ENCODE measurements at regions not wholly inside any gene's neighbourhood (a gene's known extent, or its start where the extent isn't known, plus 50 kb on each side); places are given as distances from the start of the nearest gene placed in this dataset.

DNA sequence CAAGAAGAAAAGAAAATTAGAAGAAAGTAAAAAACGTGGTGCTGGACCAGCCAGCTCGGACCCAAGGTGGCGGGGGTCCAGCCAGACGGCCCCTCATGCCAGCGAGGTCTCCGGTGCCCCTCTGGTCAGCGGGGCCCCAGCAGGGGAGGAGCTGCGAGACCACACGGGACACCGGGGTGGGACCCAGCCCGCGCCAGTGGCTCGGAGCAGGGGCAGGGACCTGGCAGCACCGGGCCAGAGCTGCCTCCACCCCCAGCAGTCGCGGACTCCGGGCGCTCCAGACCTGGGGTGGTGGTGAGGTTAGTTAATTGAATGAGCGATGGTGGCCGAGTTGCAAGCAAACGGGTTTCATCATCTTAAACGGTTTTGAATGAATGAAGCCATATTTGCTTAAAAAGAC lies 289.9 kb upstream of the MC4R start:
- in situ Hi-C loops (cut with MboI; ENCODE audit: low sequenced_read_pairs): no loop called here

- in situ Hi-C loops (cut with MboI; ENCODE audit: low sequenced_read_pairs): no loop called here
These were observed 290.8 kb upstream of the MC4R start for GRCh38 chr18:60663060-60663989.

DNA sequence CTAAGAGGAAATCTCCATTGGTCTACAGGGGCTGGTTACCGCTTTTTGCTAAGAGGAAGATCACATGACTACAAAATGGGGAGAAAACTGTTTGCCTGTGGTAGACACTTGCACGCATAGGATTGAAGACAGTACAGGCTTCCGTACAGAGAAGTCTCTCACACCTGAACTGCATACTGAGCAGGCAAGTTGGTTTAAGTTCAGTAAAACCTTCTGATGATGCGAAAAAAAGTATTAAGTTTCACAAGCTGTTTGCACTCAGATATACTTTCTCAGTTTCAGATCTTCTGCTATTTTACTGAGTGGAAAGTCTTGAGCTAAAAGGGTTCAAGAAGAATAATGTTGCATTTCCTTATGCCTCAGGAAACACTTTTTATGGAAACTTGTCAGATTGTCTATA lies 292.2 kb upstream of the MC4R start:
- in situ Hi-C loops (cut with MboI; ENCODE audit: low sequenced_read_pairs): no loop called here

DNA sequence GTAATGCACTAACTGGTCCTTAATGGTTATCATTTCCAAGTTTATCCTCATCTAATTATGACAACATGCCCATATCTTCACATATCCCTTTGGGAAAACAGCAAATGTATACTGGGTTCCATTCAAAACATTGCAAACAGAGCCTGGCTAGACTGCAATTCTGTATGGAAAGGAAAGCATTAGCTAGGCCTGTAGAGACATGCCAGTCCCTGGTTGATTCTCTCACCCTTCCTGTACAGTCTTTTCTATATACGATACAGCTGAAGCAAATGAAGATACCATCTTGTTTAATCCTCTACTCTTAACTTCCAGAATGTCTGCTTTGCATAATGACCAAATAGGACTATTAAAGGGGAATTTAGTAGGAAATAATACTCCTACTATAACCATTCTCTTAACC lies 294.4 kb upstream of the MC4R start:
- in situ Hi-C loops (cut with MboI; ENCODE audit: low sequenced_read_pairs): no loop called here

DNA sequence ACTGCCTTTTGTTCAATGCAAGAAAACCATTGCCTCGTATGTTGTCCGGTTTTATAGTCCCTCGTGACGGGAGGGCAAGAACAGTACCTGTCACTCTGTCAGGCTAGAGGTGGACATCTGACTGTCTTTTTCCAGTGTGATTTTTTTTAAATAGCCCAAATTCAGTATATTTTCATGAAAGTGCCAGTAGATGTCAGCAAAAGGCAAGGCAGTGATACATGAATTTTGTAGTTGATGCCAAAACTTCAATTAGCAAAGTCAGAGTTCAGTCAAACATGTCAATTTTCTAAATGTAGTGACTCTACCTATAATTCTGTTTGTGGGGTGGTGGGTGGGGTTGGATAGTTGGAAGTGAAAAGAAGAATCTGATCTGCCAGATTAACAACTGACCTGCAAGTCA lies 296.0 kb upstream of the MC4R start:
- in situ Hi-C loops (cut with MboI; ENCODE audit: low sequenced_read_pairs): no loop called here

GRCh38 chr18:60669938-60670337 lies 297.4 kb upstream of the MC4R start:
- in situ Hi-C loops (cut with MboI; ENCODE audit: low sequenced_read_pairs): no loop called here

DNA sequence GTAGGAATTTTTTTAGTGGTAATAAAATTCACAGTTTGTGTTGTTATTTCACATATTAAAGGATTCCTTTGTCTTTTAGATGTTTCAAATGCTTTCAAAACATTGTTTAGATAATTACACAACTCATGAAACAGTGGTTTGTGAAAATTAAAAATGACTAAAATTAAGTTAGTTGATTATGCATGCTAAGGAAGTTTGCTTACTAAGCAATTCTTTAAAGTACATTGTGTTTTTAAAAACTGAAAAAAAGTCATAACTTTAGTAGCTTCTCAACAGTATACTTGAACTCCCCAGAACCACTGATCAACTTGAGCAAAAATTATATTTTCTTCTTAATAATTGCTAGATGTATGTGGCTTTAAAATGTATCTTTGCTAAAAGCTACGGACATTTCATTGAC lies 298.4 kb upstream of the MC4R start:
- in situ Hi-C loops (cut with MboI; ENCODE audit: low sequenced_read_pairs): no loop called here

GRCh38 chr18:60675126-60675525 lies 302.6 kb upstream of the MC4R start:
- in situ Hi-C loops (cut with MboI; ENCODE audit: low sequenced_read_pairs): no loop called here

GRCh38 chr18:60675801-60676200 lies 303.2 kb upstream of the MC4R start:
- in situ Hi-C loops (cut with MboI; ENCODE audit: low sequenced_read_pairs): no loop called here

GRCh38 chr18:60676815-60677214 lies 304.2 kb upstream of the MC4R start:
- in situ Hi-C loops (cut with MboI; ENCODE audit: low sequenced_read_pairs): no loop called here

GRCh38 chr18:60684843-60685513 lies 312.4 kb upstream of the MC4R start:
- in situ Hi-C loops (cut with MboI; ENCODE audit: low sequenced_read_pairs): no loop called here

DNA sequence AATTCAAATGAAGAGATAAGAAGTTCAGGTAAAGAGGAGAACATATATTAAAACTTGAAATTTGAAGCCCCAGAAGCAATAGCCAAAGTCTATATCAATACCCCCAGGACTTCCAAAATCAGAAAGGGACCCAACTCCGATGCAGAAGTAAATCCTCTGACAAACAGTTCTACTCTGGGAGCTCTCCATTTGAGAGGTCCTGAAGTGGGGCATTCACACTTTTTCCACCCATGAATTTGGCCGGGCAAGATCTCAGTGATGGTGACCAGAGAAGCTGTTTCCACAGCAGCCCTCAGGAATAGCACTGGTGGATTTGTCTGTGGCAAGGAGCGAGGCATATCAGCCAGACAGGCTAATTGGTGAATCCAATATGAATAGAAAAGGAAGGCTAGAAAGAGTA lies 313.6 kb upstream of the MC4R start:
- in situ Hi-C loops (cut with MboI; ENCODE audit: low sequenced_read_pairs): no loop called here

DNA sequence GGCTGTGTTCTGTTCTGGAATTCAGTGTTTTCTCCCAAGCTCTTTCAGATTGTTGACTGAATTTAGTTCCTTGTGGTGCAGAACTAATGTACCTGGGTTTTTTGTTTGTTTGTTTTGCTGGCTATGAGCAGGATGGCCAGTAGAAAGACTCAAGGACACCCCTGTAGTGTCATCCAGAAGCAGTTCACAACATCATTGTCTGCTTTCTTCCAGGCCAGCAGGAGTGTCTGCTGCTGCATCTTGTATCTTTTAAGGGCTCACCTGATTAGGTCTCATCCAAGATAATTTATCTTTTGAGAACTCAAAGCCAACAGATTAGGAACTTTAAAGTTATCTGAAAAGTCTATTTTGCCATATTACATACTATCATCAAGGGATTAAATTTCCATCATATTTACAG lies 318.5 kb upstream of the MC4R start:
- in situ Hi-C loops (cut with MboI; ENCODE audit: low sequenced_read_pairs): no loop called here

DNA sequence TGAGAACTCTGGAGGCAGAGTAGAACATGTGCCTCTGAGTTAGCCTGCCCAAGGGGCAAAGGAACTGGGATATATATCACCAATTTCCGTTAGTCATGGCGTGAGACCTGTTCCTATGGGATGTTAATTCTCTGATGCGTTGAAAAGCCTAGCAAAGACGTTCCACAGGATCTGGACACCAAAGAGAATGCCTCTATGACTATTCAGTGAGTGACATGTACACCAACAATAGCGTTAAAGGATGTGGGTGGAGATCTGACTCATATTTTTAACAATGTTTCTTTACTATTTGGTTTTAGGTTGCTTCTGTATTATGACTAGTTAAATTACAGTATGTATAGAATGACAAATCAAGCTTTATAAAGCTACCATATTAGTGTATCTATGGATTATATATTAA lies 320.9 kb upstream of the MC4R start:
- in situ Hi-C loops (cut with MboI; ENCODE audit: low sequenced_read_pairs): no loop called here

- in situ Hi-C loops (cut with MboI; ENCODE audit: low sequenced_read_pairs): no loop called here
These were observed 326.3 kb upstream of the MC4R start for GRCh38 chr18:60698901-60699300.

- in situ Hi-C loops (cut with MboI; ENCODE audit: low sequenced_read_pairs): no loop called here
These were observed 350.2 kb upstream of the MC4R start for GRCh38 chr18:60722742-60723141.

GRCh38 chr18:60732143-60732542 lies 359.6 kb upstream of the MC4R start:
- in situ Hi-C loops (cut with MboI; ENCODE audit: low sequenced_read_pairs): no loop called here

- in situ Hi-C loops (cut with MboI; ENCODE audit: low sequenced_read_pairs): no loop called here
These were observed 366.6 kb upstream of the MC4R start for GRCh38 chr18:60739212-60739611.

DNA sequence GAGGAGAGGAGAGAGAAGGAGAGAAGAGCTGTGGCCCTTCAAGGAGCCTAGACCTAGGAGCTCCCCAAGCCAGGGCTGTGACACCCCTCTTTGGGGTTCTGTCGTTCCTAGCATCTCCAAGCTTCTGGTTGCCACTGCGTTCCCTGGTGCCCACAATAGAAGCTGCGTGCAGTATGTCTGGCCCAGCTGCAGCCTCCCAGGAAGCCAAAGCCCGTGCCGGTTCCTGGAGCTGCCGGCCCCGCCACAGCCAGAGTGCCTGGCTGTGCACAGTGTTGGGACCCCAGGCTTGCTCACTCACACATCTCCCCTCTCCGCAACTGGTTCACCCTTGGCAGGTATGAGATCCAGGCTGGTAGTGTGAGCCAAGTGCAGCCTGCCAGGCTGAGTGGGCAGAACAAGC lies 367.7 kb upstream of the MC4R start:
- in situ Hi-C loops (cut with MboI; ENCODE audit: low sequenced_read_pairs): no loop called here

- in situ Hi-C loops (cut with MboI; ENCODE audit: low sequenced_read_pairs): no loop called here
These were observed 373.9 kb upstream of the MC4R start for GRCh38 chr18:60746491-60746890.

GRCh38 chr18:60746919-60747318 lies 374.3 kb upstream of the MC4R start:
- in situ Hi-C loops (cut with MboI; ENCODE audit: low sequenced_read_pairs): no loop called here

DNA sequence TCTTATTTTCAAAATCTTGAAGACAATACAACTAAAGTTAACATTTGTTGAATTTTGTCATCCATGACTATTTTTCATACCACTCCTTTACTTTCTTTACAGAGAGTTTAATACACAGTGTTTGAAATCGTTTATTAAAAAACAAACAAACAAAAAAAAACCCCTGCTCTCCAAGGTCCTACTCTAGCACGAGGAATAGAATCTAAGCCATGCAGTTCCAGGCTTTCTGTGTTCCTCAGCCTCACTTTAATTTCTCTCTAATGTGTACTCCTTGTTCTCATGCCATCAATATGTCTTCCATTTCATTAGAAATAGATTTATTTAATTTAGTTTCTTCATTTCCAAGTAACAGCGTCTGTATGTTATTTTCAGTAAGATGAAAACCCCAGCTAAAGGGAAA lies 381.2 kb upstream of the MC4R start:
- in situ Hi-C loops (cut with MboI; ENCODE audit: low sequenced_read_pairs): no loop called here

Data from HL-60/S4 (cell line).